Fibroblast of lung (primary cell): ENCODE measurements at regions not wholly inside any gene's neighbourhood (a gene's known extent, or its start where the extent isn't known, plus 50 kb on each side); places are given as distances from the start of the nearest gene placed in this dataset.

ENCODE experiments used
- DNase-seq, 2 donors: peaks; one replicate each; pipeline versions ENCODE4 v3.0.0 to v3.0.0-alpha.2; 2010; ENCODE audit warnings: low read depth in 2 of 2
- H2AFZ ChIP-seq: 2 replicates; pipeline ENCODE4 v1.5.1; 2012; ENCODE audit warnings: low read length, control low read depth, inconsistent platforms
- H3K27ac ChIP-seq: 2 replicates; pipeline ENCODE4 v1.5.1; 2011; ENCODE audit warnings: low read length, control low read depth; ENCODE audit not compliant: insufficient read depth
- H3K27me3 ChIP-seq: 2 replicates; pipeline ENCODE4 v1.5.1; 2011; ENCODE audit warnings: mild to moderate bottlenecking, low read length; ENCODE audit not compliant: control insufficient read depth, insufficient read depth
- H3K36me3 ChIP-seq: 2 replicates; pipeline ENCODE4 v1.5.1; 2011; ENCODE audit warnings: low read length; ENCODE audit not compliant: control insufficient read depth, insufficient read depth
- H3K4me1 ChIP-seq: 2 replicates; pipeline ENCODE4 v1.5.1; 2011; ENCODE audit warnings: low read length; ENCODE audit not compliant: control insufficient read depth, insufficient read depth; ENCODE audit errors: extremely low read depth
- H3K4me2 ChIP-seq: 2 replicates; pipeline ENCODE4 v1.5.1; 2011; ENCODE audit warnings: low read length, control low read depth; ENCODE audit not compliant: insufficient read depth; ENCODE audit errors: extremely low read depth
- H3K4me3 ChIP-seq, 4 experiments: fragments of 200-600 bp in 1 of 4; sonication (generic) in 1 of 4; replicated peaks in 1 of 4; 2 replicates each; pipeline ENCODE4 v1.5.1; 2011 to 2016; ENCODE audit warnings: low read length in 4 of 4, low read depth in 3 of 4, mild to moderate bottlenecking in 3 of 4, control low read depth in 2 of 4, inconsistent platforms in 1 of 4, mixed read lengths in 1 of 4; ENCODE audit not compliant: insufficient read depth in 1 of 4; ENCODE audit errors: control extremely low read depth in 1 of 4
- H3K79me2 ChIP-seq: 2 replicates; pipeline ENCODE4 v1.5.1; 2012; ENCODE audit warnings: mild to moderate bottlenecking, low read length, inconsistent platforms; ENCODE audit not compliant: control insufficient read depth, insufficient read depth
- H3K9ac ChIP-seq: 2 replicates; pipeline ENCODE4 v1.5.1; 2011; ENCODE audit warnings: mild to moderate bottlenecking, low read length, control low read depth; ENCODE audit not compliant: insufficient read depth
- H3K9me3 ChIP-seq: 2 replicates; pipeline ENCODE4 v1.5.1; 2012; ENCODE audit warnings: low read depth, low read length; ENCODE audit not compliant: control insufficient read depth, insufficient read depth
- H4K20me1 ChIP-seq: 2 replicates; pipeline ENCODE4 v1.5.1; 2011; ENCODE audit warnings: low read length; ENCODE audit not compliant: control insufficient read depth, insufficient read depth; ENCODE audit errors: extremely low read depth
- CTCF ChIP-seq, 2 donors: IDR thresholded peaks in 1 of 2; conservative IDR thresholded peaks in 1 of 2; 1 replicate in 1 of 2; 2 replicates in 1 of 2; pipeline ENCODE4 v1.5.1; 2011 to 2012; ENCODE audit warnings: low read length in 2 of 2, control low read depth in 1 of 2, inconsistent platforms in 1 of 2, low read depth in 1 of 2, mild to moderate bottlenecking in 1 of 2
- EZH2 ChIP-seq: IDR thresholded peaks from 2 replicates; pipeline ENCODE4 v1.5.1; 2012; ENCODE audit warnings: low read length, control low read depth, mild to moderate bottlenecking; ENCODE audit errors: missing control alignments

DNA sequence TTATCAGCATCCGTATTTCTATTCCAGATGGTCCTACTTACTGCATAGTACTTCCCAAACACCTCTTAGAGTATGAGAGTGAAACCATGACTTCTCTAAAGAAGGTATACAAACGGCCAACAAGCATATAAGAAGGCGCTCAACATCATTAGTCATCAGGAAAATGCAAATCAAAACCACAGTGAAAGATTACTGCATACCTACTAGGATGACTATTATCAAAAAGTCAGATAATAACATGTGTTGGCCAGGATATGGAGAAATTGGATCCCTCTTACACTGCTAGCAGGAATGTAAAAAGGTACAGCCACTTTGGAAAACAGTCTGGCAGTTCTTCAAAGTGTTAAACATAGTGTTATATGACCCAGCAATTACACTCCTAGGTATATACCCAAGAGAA, 215.3 kb upstream of the CXorf66 start:
- no peak overlapping the region for H2AFZ ChIP-seq
- H3K4me1 ChIP-seq, result no peaks in the 10 kb centered on the region
- H3K4me2 ChIP-seq, result no peak overlapping the region
- H3K79me2 ChIP-seq, result no peaks in the 10 kb centered on the region
- no peaks in the 10 kb centered on the region for H3K9me3 ChIP-seq
- peak; percentile 14 to 96 for DNase-seq
- TF ChIP-seq CTCF (conservative IDR thresholded peaks at IDR 0.05 in 1 of 2, IDR thresholded peaks at IDR 0.05 in 1 of 2; ENCODE audit: low read depth in 1 of 2, low read length in 2 of 2), result no peak
- TF ChIP-seq EZH2, result no peak
- no peak overlapping the region for H3K9ac ChIP-seq
- H3K36me3 ChIP-seq, result no peaks in the 10 kb centered on the region
- no peaks in the 10 kb centered on the region for H3K27me3 ChIP-seq
- no peak overlapping the region for H3K4me3 ChIP-seq
- no peak overlapping the region for H3K27ac ChIP-seq
- no peaks in the 10 kb centered on the region for H4K20me1 ChIP-seq

GRCh38 chrX:140177821-140178220, 212.5 kb upstream of the CXorf66 start:
- Histone ChIP-seq H3K27me3 (no peaks in the 10 kb centered on the region), H4K20me1 (no peaks in the 10 kb centered on the region), H3K27ac (no peak overlapping the region), H3K9ac (no peak overlapping the region), H2AFZ (no peak overlapping the region), H3K4me3 (no peak overlapping the region), H3K9me3 (no peaks in the 10 kb centered on the region), H3K79me2 (no peaks in the 10 kb centered on the region), H3K4me2 (no peak overlapping the region), H3K36me3 (no peaks in the 10 kb centered on the region), H3K4me1 (no peaks in the 10 kb centered on the region)
- TF ChIP-seq CTCF (conservative IDR thresholded peaks at IDR 0.05 in 1 of 2, IDR thresholded peaks at IDR 0.05 in 1 of 2; ENCODE audit: low read depth in 1 of 2, low read length in 2 of 2) (no peak), EZH2 (no peak)
- DNase-seq, result peak in 1 of 2 donors; percentile 9

DNA sequence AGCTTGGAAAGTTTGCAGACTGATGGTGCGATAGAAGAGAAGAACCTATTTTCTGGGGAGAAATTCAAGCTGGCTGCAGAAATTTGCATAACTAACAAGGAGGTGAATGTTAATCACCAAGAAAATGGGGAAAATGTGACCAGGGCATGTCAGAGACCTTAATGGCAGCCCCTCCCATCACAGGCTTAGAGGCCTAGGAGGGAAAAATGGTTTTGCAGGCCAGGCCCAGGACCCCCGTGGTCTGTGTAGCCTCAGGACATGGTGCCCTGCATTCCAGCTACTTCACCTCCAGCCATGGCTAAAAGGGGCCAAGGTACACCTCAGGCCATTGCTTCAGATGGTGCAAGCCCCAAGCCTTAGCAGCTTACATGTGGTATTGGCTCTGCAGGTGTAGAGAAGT, 207.1 kb upstream of the CXorf66 start:
- no peaks in the 10 kb centered on the region for H3K79me2 ChIP-seq
- no peak for DNase-seq
- no peaks in the 10 kb centered on the region for H3K36me3 ChIP-seq
- TF ChIP-seq EZH2, result no peak
- TF ChIP-seq CTCF (conservative IDR thresholded peaks at IDR 0.05 in 1 of 2, IDR thresholded peaks at IDR 0.05 in 1 of 2; ENCODE audit: low read depth in 1 of 2, low read length in 2 of 2), result no peak
- H3K4me3 ChIP-seq, result no peak overlapping the region
- H3K9me3 ChIP-seq, result no peaks in the 10 kb centered on the region
- no peaks in the 10 kb centered on the region for H3K4me1 ChIP-seq
- H4K20me1 ChIP-seq, result no peaks in the 10 kb centered on the region
- H3K27me3 ChIP-seq, result no peaks in the 10 kb centered on the region
- H3K9ac ChIP-seq, result no peak overlapping the region
- H3K4me2 ChIP-seq, result no peak overlapping the region
- H3K27ac ChIP-seq, result no peak overlapping the region
- H2AFZ ChIP-seq, result no peak overlapping the region
